DND-41 (cell line): ENCODE measurements at regions not wholly inside any gene's neighbourhood (a gene's known extent, or its start where the extent isn't known, plus 50 kb on each side); places are given as distances from the start of the nearest gene placed in this dataset.

ENCODE experiments used
- CTCF ChIP-seq: IDR thresholded peaks from 2 replicates; pipeline ENCODE4 v1.5.1; 2012; ENCODE audit warnings: borderline replicate concordance, low read length, moderate library complexity, mild to moderate bottlenecking; ENCODE audit not compliant: poor library complexity, severe bottlenecking; ENCODE audit errors: extremely low read depth
- EZH2 ChIP-seq: IDR thresholded peaks from 3 replicates; pipeline ENCODE4 v1.6.1; 2012; ENCODE audit warnings: borderline replicate concordance, low read depth, mild to moderate bottlenecking, moderate library complexity, low read length, inconsistent platforms; ENCODE audit not compliant: severe bottlenecking

GRCh38 chr6:167758309-167759023 is 68.2 kb upstream of the AFDN start:
- TF ChIP-seq CTCF: no peak
- TF ChIP-seq EZH2: no peak
